ENCODE measurements at regions not wholly inside any gene's neighbourhood (a gene's known extent, or its start where the extent isn't known, plus 50 kb on each side); places are given as distances from the start of the nearest gene placed in this dataset.
"Not testable (repeated sequence)": the region's sequence is repeated elsewhere in the genome, so short reads cannot be mapped to it uniquely, and the experiment has no call there.

DNA sequence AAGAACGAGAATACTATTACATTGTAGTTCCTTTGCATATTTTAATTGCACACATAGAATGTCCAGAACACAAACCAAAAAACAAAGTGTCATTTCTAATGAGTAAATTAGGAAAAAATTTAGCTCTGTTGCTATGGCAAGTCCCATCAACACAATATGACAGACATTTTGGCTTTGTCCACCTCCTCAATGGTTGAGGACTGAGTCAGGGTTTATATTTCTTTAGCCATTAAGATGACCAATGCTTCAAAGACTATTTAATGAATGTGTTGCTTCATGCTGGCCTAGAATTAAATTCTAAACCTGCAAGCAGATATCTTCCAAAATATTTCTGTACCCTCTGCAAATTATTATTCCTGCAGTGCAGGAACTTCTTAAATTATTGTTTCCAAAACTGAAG is 719.2 kb downstream of the NTRK3 start:
- TF ChIP-seq CTCF (conservative IDR thresholded peaks at IDR 0.05) (no peak), ZFX (IDR thresholded peaks at IDR 0.05) (no peak)
- H3K27ac ChIP-seq, result no peak overlapping the region

DNA sequence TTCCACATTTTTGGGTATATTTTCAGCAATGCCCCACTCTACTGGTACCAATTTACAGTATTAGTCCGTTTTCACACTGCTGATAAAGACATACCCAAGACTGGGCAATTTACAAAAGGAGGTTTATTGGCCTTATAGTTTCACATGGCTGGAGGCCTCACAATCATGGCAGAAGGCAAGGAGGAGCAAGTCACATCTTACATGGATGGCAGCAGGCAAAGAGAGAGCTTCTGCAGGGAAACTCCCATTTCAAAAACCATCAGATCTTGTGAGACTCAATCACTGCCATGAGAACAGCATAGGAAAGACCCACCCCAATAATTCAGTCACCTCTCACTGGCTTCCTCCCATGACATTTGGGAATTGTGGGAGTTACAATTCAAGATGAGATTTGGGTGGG is 722.9 kb downstream of the NTRK3 start:
- H3K27ac ChIP-seq, result not testable (repeated sequence)

DNA sequence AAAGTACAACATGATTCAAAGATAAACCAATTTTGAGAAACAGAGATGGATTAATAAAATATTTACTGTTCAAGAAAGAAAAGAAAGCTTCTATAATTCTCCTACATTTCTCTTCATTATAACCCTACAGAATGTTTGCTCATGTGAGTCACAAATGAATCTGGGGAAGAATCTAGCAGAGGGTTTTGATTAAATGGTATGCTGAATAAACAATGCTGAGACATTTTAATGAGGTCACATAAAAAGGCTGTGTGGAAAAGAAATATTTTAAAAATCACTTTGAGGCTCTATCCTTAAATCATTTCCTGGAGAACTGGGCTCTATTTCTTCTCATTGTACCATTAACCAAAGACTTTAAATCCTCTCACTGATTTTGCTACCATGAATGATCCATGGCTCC is 727.7 kb downstream of the NTRK3 start:
- H3K27ac ChIP-seq, result no peak overlapping the region
- TF ChIP-seq ZFX (IDR thresholded peaks at IDR 0.05) (no peak), CTCF (conservative IDR thresholded peaks at IDR 0.05) (no peak)

- no peak overlapping the region for H3K27ac ChIP-seq
- TF ChIP-seq ZFX (IDR thresholded peaks at IDR 0.05) (no peak), CTCF (conservative IDR thresholded peaks at IDR 0.05) (no peak)
Measured at GRCh38 chr15:87527875-87528274, 728.7 kb downstream of the NTRK3 start.

DNA sequence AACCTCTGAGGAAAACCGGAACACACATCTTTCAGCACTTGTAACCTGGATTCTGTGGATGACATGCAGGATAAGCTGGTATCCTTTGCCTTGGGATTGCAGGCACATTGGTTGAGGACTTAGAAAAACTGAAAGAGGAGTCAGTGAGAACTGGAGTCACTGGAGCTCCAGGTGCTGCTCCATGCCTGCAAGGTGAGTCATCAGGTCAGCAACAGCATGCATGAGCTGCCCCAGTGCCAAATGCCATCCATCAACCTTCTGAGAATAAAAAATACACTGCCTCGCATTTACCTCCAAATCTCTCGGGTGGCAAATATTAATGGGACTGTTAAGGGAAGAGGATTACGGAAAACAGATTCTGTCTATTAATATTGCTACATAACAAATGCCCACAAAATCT is 729.1 kb downstream of the NTRK3 start:
- TF ChIP-seq ZFX (IDR thresholded peaks at IDR 0.05) (no peak), CTCF (conservative IDR thresholded peaks at IDR 0.05) (no peak)
- H3K27ac ChIP-seq, result no peak overlapping the region

GRCh38 chr15:87523516-87523915 is 733.0 kb downstream of the NTRK3 start:
- TF ChIP-seq ZFX (IDR thresholded peaks at IDR 0.05) (no peak), CTCF (conservative IDR thresholded peaks at IDR 0.05) (no peak)
- H3K27ac ChIP-seq, result no peak overlapping the region

GRCh38 chr15:87522997-87523396 is 733.5 kb downstream of the NTRK3 start:
- TF ChIP-seq CTCF (conservative IDR thresholded peaks at IDR 0.05) (no peak), ZFX (IDR thresholded peaks at IDR 0.05) (no peak)
- H3K27ac ChIP-seq, result no peak overlapping the region

DNA sequence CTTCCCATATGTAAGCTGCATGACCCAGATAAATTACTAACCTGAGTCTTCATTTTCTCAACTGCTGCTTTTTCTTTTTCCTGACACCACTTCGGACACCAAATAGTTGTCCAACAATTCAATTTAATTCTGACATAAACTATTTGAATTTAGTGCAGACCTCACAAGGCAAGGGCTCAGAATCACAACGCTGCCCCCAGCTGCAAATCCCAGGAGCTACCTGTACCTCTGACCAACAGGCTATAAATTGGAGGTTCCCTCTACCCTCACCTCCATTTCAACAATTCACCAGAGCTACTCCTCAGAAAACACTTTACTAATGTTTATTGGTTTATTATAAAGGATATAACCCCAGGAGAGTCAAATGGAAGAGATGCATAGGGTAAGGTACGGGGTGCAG is 737.6 kb downstream of the NTRK3 start:
- TF ChIP-seq ZFX (IDR thresholded peaks at IDR 0.05), result no peak
- no peak overlapping the region for H3K27ac ChIP-seq

DNA sequence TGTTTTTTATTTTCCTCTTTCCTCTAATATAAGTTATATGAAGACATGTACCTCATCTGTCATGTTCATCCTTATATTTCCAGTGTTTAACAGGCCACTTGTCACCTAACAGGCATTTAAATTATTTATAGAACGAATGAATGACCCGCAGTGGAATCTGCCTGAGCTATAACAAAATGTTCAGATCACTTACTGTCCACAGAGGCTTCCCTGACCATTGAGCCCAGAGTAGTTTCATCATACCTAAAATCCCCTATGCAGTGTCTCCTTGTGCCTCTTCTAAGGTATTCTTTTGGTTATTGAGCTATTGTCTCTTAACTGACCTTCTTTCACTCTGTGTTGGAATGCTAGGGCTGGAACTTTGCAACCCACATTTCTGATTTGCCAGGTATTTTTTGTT is 748.5 kb downstream of the NTRK3 start:
- TF ChIP-seq ZFX (IDR thresholded peaks at IDR 0.05) (no peak), CTCF (conservative IDR thresholded peaks at IDR 0.05) (no peak)
- no peak overlapping the region for H3K27ac ChIP-seq

Data from C4-2B (cell line).